ENCODE measurements at regions not wholly inside any gene's neighbourhood (a gene's known extent, or its start where the extent isn't known, plus 50 kb on each side); places are given as distances from the start of the nearest gene placed in this dataset.
"Not testable (repeated sequence)": the region's sequence is repeated elsewhere in the genome, so short reads cannot be mapped to it uniquely, and the experiment has no call there.

- Histone ChIP-seq H3K9ac (ENCODE audit: low read length) (no peak overlapping the region), H3K27ac (ENCODE audit: low read depth, low read length) (no peak overlapping the region), H3K36me3 (ENCODE audit: control insufficient read depth, insufficient read depth, low read length) (no peaks in the 10 kb centered on the region), H3K4me3 (ENCODE audit: low read length) (no peak overlapping the region), H3K27me3 (ENCODE audit: control insufficient read depth, insufficient read depth, low read length) (no peaks in the 10 kb centered on the region), H3K4me1 (ENCODE audit: control insufficient read depth, insufficient read depth, low read length) (no peaks in the 10 kb centered on the region)
Observed at GRCh38 chr14:85165094-85165493, 364.9 kb upstream of the FLRT2 start.

DNA sequence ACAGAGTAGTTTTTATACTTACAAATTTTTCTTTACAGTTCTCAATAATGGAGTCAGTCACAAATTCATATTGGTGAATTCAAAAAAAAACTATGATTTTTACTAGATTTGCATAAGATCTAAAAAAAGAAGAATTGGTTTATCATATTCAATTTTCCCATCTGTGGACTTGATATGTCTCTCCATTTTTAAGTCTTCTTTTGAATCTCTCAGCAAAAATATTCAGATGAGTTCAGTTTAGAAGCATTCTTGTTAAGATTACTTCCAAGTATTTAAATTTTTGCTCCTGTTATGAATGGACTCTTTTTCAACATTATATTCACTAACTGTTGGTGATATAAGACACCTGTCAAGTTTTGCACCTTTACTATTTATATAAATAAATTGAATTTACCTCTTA is 360.6 kb upstream of the FLRT2 start:
- H3K9ac ChIP-seq (ENCODE audit: low read length) = no peak overlapping the region
- H3K27ac ChIP-seq (ENCODE audit: low read depth, low read length) = no peak overlapping the region
- no peak overlapping the region for H3K4me3 ChIP-seq (ENCODE audit: low read length)
- H3K27me3 ChIP-seq (ENCODE audit: control insufficient read depth, insufficient read depth, low read length) = no peaks in the 10 kb centered on the region
- no peaks in the 10 kb centered on the region for H3K4me1 ChIP-seq (ENCODE audit: control insufficient read depth, insufficient read depth, low read length)
- no peaks in the 10 kb centered on the region for H3K36me3 ChIP-seq (ENCODE audit: control insufficient read depth, insufficient read depth, low read length)

DNA sequence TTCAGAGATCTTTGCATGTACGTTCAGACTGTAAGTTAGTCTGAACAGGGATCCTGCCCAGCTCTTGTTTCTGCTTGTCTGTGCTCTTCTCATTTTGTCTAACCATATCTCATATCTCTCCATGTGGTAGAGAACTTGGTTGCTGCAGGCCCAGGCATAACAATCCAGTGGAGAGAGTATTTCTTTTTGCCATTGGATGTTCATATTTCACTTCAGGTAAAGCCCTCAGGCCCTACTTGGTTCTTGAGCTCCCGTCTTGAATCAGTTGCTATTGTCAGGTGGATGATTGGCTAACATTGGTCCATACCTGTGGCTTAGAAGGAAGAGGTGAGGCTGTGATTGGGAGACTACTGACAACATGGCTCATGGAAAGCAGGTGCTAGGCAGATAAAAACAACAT is 357.7 kb upstream of the FLRT2 start:
- Histone ChIP-seq H3K27ac (ENCODE audit: low read depth, low read length) (no peak overlapping the region), H3K36me3 (ENCODE audit: control insufficient read depth, insufficient read depth, low read length) (no peaks in the 10 kb centered on the region), H3K9ac (ENCODE audit: low read length) (no peak overlapping the region), H3K4me3 (ENCODE audit: low read length) (no peak overlapping the region), H3K4me1 (ENCODE audit: control insufficient read depth, insufficient read depth, low read length) (no peaks in the 10 kb centered on the region), H3K27me3 (ENCODE audit: control insufficient read depth, insufficient read depth, low read length) (no peaks in the 10 kb centered on the region)

- no peaks in the 10 kb centered on the region for H3K27me3 ChIP-seq (ENCODE audit: control insufficient read depth, insufficient read depth, low read length)
- H3K4me3 ChIP-seq (ENCODE audit: low read length) = no peak overlapping the region
- no peak overlapping the region for H3K27ac ChIP-seq (ENCODE audit: low read depth, low read length)
- no peaks in the 10 kb centered on the region for H3K4me1 ChIP-seq (ENCODE audit: control insufficient read depth, insufficient read depth, low read length)
- H3K36me3 ChIP-seq (ENCODE audit: control insufficient read depth, insufficient read depth, low read length) = no peaks in the 10 kb centered on the region
- no peak overlapping the region for H3K9ac ChIP-seq (ENCODE audit: low read length)
Observed at GRCh38 chr14:85172889-85173477, 357.0 kb upstream of the FLRT2 start.

DNA sequence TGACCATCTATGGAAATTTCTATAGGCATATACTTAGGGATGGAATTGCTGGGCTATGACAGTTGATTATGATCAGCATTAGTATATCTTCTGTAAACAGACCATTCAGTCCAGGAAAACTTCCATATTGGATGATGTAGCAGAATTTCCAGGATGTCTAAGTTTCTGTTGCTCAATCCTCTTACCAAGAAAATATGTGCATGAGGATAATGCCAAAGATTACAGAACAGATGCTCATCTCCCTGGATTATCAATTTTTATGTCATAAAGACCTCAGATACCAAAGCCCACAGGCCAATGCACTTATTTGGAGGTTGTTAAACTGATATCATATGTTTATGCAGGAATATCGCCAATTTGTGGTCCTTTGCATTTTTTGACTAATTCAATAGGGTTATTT is 354.4 kb upstream of the FLRT2 start:
- Histone ChIP-seq H3K27me3 (ENCODE audit: control insufficient read depth, insufficient read depth, low read length) (no peaks in the 10 kb centered on the region), H3K9ac (ENCODE audit: low read length) (no peak overlapping the region), H3K36me3 (ENCODE audit: control insufficient read depth, insufficient read depth, low read length) (no peaks in the 10 kb centered on the region)

DNA sequence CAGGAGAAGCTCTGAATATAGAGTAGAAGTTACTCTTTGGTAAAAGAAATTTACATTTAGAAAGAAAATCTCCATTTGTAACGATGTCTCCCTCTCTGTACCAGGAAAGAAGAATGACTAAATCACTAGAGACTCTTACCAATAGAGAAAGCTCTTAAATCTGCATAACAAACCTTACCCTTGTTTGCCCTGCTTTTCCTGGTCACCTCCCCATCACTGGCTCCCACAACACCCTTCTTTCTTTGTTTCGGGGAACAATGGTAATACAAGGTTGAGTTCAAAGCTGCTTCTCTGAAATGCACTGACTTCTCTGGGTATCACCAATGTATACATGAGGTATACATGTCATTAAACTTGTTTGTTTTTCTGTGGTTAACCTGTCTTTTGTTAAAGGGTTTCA is 351.1 kb upstream of the FLRT2 start:
- Histone ChIP-seq H3K4me3 (ENCODE audit: low read length) (no peak overlapping the region), H3K27me3 (ENCODE audit: control insufficient read depth, insufficient read depth, low read length) (no peaks in the 10 kb centered on the region), H3K27ac (ENCODE audit: low read depth, low read length) (no peak overlapping the region), H3K4me1 (ENCODE audit: control insufficient read depth, insufficient read depth, low read length) (no peaks in the 10 kb centered on the region), H3K36me3 (ENCODE audit: control insufficient read depth, insufficient read depth, low read length) (no peaks in the 10 kb centered on the region), H3K9ac (ENCODE audit: low read length) (no peak overlapping the region)

More for the DNA sequence above, 354.4 kb upstream of the FLRT2 start:
- no peaks in the 10 kb centered on the region for H3K4me1 ChIP-seq (ENCODE audit: control insufficient read depth, insufficient read depth, low read length)
- no peak overlapping the region for H3K4me3 ChIP-seq (ENCODE audit: low read length)
- H3K27ac ChIP-seq (ENCODE audit: low read depth, low read length) = no peak overlapping the region

- H3K36me3 ChIP-seq (ENCODE audit: control insufficient read depth, insufficient read depth, low read length) = no peaks in the 10 kb centered on the region
Observed at GRCh38 chr14:85180876-85181275, 349.1 kb upstream of the FLRT2 start.

DNA sequence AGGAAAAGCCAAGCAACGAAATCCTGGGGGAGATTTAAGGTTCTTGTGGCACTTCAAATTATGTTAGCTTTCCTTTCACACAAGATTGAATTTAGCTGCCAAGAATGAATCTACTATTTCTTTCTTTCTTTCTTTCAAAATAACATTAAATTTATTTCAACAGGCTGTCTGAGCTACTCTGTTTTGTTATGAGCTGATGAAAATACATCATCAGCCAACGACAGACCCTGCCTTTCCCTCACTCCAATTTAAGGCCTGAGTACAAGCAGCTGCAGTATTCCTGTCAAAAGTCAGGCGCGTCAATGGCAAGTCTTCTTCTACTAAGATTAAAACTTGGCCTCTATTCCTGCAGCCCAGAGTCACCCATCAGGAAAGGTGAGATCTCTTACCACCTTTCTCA is 347.7 kb upstream of the FLRT2 start:
- Histone ChIP-seq H3K27me3 (ENCODE audit: control insufficient read depth, insufficient read depth, low read length) (no peaks in the 10 kb centered on the region), H3K9ac (ENCODE audit: low read length) (no peak overlapping the region), H3K4me3 (ENCODE audit: low read length) (no peak overlapping the region), H3K36me3 (ENCODE audit: control insufficient read depth, insufficient read depth, low read length) (no peaks in the 10 kb centered on the region), H3K27ac (ENCODE audit: low read depth, low read length) (no peak overlapping the region), H3K4me1 (ENCODE audit: control insufficient read depth, insufficient read depth, low read length) (no peaks in the 10 kb centered on the region)

More at GRCh38 chr14:85180876-85181275, 349.1 kb upstream of the FLRT2 start:
- Histone ChIP-seq H3K4me1 (ENCODE audit: control insufficient read depth, insufficient read depth, low read length) (no peaks in the 10 kb centered on the region), H3K9ac (ENCODE audit: low read length) (no peak overlapping the region), H3K27ac (ENCODE audit: low read depth, low read length) (no peak overlapping the region), H3K27me3 (ENCODE audit: control insufficient read depth, insufficient read depth, low read length) (no peaks in the 10 kb centered on the region), H3K4me3 (ENCODE audit: low read length) (no peak overlapping the region)

- Histone ChIP-seq H3K4me1 (ENCODE audit: control insufficient read depth, insufficient read depth, low read length) (no peaks in the 10 kb centered on the region), H3K27ac (ENCODE audit: low read depth, low read length) (no peak overlapping the region), H3K4me3 (ENCODE audit: low read length) (no peak overlapping the region)
Observed at GRCh38 chr14:85186082-85186481, 343.9 kb upstream of the FLRT2 start.

DNA sequence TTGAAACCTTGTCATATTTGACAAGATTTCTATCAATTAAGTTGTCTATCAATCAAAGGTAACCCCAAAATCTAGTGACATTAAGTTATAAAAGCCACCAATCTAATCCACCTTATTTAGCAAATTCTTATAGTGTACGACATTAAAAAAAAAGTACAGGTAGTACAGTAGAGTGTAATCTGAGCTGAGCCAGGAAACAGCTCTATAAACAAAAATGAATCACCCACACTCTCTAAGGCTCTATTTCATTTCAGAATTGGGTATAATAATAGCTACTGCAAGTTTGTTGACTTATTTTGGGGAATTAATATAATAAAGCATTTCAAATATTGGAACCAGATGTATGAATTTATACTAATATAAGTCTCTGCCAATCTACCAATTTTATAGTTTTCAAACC is 342.4 kb upstream of the FLRT2 start:
- no peak overlapping the region for H3K9ac ChIP-seq (ENCODE audit: low read length)
- H3K4me1 ChIP-seq (ENCODE audit: control insufficient read depth, insufficient read depth, low read length) = no peaks in the 10 kb centered on the region

More at GRCh38 chr14:85186082-85186481, 343.9 kb upstream of the FLRT2 start:
- Histone ChIP-seq H3K27me3 (ENCODE audit: control insufficient read depth, insufficient read depth, low read length) (no peaks in the 10 kb centered on the region), H3K36me3 (ENCODE audit: control insufficient read depth, insufficient read depth, low read length) (no peaks in the 10 kb centered on the region), H3K9ac (ENCODE audit: low read length) (no peak overlapping the region)

DNA sequence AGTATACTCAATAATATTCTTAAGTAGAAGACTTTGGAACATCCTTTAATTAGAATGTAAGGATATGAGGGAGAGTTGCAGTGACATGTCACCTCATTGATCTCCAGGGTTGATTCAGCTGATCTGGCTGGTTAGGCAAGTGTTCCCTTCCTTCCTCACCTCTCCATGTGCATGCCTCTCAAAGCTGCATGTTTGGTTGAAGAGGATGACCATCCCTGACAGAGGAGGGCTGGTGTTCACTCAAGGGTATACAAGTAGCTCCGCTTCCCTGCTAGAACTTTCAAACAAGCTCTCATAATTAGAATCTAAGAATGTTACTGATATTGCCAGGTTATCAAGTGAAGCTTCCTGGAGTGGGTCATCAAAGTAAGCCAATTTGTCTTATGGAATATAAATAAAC is 341.1 kb upstream of the FLRT2 start:
- Histone ChIP-seq H3K9ac (ENCODE audit: low read length) (no peak overlapping the region), H3K27ac (ENCODE audit: low read depth, low read length) (no peak overlapping the region), H3K27me3 (ENCODE audit: control insufficient read depth, insufficient read depth, low read length) (no peaks in the 10 kb centered on the region), H3K4me3 (ENCODE audit: low read length) (no peak overlapping the region), H3K4me1 (ENCODE audit: control insufficient read depth, insufficient read depth, low read length) (no peaks in the 10 kb centered on the region), H3K36me3 (ENCODE audit: control insufficient read depth, insufficient read depth, low read length) (no peaks in the 10 kb centered on the region)

More for the DNA sequence above, 342.4 kb upstream of the FLRT2 start:
- no peaks in the 10 kb centered on the region for H3K36me3 ChIP-seq (ENCODE audit: control insufficient read depth, insufficient read depth, low read length)
- H3K4me3 ChIP-seq (ENCODE audit: low read length) = no peak overlapping the region
- H3K27ac ChIP-seq (ENCODE audit: low read depth, low read length) = no peak overlapping the region
- H3K27me3 ChIP-seq (ENCODE audit: control insufficient read depth, insufficient read depth, low read length) = no peaks in the 10 kb centered on the region

- H3K27ac ChIP-seq (ENCODE audit: low read depth, low read length); H3K36me3 ChIP-seq (ENCODE audit: control insufficient read depth, insufficient read depth, low read length); H3K9ac ChIP-seq (ENCODE audit: low read length); H3K4me1 ChIP-seq (ENCODE audit: control insufficient read depth, insufficient read depth, low read length); H3K4me3 ChIP-seq (ENCODE audit: low read length); H3K27me3 ChIP-seq (ENCODE audit: control insufficient read depth, insufficient read depth, low read length): not testable (repeated sequence)
Observed at GRCh38 chr14:85189253-85189652, 340.7 kb upstream of the FLRT2 start.

- Histone ChIP-seq H3K27me3 (ENCODE audit: control insufficient read depth, insufficient read depth, low read length) (no peaks in the 10 kb centered on the region), H3K36me3 (ENCODE audit: control insufficient read depth, insufficient read depth, low read length) (no peaks in the 10 kb centered on the region), H3K27ac (ENCODE audit: low read depth, low read length) (no peak overlapping the region), H3K4me3 (ENCODE audit: low read length) (no peak overlapping the region), H3K9ac (ENCODE audit: low read length) (no peak overlapping the region), H3K4me1 (ENCODE audit: control insufficient read depth, insufficient read depth, low read length) (no peaks in the 10 kb centered on the region)
Observed at GRCh38 chr14:85190251-85190650, 339.7 kb upstream of the FLRT2 start.

Data from rectal smooth muscle tissue (tissue), 1 donor.